ENCODE measurements at regions not wholly inside any gene's neighbourhood (a gene's known extent, or its start where the extent isn't known, plus 50 kb on each side); places are given as distances from the start of the nearest gene placed in this dataset.
"Not testable (repeated sequence)": the region's sequence is repeated elsewhere in the genome, so short reads cannot be mapped to it uniquely, and the experiment has no call there.

- TF ChIP-seq EP300, CTCF, POLR2A, POLR2AphosphoS5 (IDR thresholded peaks at IDR 0.05): not testable (repeated sequence)
Observed at GRCh38 chr10:47696170-47696569, 67.2 kb downstream of the SYT15B start.

All from sigmoid colon (tissue), 4 donors.